Stimulated activated CD4-positive, alpha-beta T cell treated with anti-CD3 and anti-CD28 coated beads, Interleukin-4, amount 100 ng/mL, for 24 hours (primary cell): ENCODE measurements at regions not wholly inside any gene's neighbourhood (a gene's known extent, or its start where the extent isn't known, plus 50 kb on each side); places are given as distances from the start of the nearest gene placed in this dataset.

Experiments used
- DNase-seq: peaks from one replicate; pipeline ENCODE4 v3.0.0-alpha.2; 2020

DNA sequence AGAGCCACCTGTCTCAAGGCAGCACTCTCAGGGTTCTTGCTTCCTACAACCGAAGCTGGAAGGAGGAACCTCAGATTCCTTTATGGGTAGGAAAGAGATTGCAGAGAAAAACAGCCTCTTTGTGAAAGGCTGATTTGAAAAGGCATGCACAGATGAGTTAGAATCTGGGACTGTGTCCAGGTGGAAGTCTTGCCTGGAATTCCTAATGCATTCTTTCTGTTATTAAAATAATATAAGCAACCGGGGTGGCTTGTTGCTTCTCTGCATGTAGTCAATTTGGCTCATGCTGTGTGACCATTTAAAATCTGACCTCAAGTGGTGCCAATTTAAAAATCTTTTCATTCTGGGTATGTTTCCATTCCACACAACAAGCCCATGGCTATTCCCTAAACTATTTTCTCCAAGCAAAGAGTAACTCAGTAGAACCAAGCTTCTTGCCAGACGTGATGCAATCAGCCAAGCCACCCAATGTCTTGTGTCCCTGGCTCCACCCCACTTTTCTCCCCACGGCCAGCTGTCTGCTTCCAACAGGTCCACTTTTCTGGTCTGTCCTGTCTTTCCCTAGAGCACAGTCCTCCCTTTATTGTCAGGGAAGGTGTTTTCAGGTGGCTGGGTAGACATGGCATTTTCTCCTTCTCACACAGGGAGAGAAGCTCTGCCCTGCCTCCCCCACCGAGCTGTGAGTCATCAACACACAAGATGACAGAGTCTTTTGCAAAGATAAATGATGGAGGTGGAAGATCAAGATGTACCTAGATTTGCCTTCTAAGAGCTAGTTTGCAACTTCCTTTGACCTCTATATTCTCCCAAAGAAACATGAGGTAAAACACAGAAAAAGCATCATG lies 394.3 kb downstream of the FOXO1 start:
- peak; percentile 65 for DNase-seq

DNA sequence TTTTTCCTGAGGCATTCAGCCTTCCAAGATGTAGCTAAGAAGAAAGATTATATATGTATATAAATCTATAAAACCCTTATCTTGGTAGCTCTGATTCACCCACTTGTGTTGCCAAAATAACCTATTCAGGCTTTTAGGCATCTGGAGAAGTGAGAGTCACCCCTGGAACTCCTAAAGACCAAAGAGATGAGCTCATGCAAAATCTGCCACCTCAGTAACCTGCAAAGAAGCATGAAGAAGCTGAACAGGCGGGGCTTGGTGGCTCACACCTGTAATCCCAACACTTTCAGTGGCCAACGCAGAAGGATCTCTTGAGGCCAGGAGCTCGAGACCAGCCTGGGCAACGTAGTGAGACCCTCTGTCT lies 393.7 kb downstream of the FOXO1 start:
- DNase-seq = no peak

DNA sequence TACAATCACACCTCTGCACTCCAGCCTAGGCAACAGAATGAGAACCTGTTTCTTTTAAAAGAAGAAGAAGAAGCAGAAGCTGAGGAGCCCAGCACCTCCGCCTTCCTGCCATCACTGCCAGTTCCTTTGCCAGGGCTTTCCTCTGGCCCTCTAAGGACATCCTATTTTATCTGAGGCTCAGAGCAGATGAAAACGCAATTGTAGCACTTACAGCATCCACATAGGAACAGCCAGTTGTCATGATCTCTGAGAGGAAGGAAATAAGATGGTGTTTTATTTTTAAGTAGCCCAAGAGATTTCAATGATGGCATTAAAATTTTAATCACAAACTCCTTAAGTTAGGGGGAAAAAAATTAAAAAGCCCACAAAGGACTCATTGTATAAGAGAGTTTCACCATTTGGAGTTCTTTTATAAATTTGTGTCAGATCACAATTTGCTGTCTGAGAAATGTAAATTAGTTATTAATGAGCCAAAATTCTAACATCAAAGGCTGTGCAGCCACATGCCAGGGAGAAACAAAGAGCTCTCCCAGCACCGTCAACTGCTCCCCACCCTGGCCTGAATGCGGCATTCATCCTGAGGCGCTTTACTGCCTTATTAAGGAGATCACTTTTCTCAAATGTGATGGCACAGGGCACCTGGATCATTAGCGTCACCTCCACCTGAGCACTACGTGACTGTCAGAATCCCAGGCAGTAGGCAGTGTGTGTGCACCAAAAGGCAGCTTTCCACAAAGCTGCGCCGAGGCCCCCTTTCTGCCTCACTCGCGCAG lies 393.0 kb downstream of the FOXO1 start:
- DNase-seq = no peak

DNA sequence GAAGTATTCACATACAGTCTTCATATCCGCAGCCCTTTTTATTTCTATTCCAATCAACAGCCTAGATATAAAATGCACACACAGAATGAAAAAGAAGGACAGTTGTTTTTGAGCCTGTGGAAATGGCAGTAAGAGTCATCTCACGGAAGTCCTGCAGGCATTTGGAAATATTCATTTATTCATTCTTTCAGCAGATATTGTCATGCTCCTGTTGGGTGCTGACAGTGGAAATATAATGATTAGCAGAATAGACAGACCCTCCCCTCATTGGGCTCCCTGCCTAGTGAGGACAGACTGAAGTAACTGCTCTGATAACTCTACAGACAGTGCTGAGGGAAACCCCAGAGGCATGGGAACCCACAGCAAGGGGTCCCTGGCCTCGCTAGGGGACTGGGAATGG lies 392.3 kb downstream of the FOXO1 start:
- no peak for DNase-seq

DNA sequence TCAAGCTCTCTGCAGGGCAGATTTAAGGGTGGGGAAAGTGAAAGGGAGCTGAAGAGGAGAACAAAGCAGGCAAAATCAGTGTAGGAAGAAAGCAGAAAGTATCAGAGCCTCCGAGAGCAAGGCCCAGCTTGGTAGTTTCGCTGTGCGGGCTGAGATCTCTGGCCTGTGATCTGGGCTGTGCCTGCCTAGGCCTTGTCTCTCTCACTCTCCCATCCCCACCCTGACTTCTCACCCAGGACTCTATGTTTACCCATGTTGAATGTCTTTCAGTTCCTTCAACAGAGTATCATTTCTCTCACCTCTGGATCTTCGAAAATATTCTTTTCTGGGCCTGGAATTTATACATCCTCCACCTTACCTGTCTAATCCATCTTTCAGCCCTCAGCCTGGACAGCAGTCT lies 391.3 kb downstream of the FOXO1 start:
- DNase-seq = no peak

DNA sequence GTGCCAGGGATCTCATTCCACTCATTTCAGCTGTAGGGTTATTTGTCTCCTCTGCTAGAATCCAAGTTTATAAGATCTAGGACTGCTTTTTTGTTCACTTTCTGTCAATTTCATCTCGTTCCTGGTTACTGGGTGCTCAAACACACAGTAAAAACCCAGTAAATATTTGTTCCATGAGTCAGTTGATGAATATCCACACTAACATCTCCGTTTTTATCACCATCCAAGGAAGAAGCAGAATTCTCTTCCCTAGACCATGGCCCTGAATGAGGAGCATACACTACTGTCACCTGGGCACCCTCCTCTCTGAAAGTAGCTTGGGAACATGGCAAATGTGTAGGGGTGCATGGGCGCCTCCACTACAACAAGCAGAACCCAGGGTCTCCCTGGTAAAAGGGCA lies 390.8 kb downstream of the FOXO1 start:
- no peak for DNase-seq

DNA sequence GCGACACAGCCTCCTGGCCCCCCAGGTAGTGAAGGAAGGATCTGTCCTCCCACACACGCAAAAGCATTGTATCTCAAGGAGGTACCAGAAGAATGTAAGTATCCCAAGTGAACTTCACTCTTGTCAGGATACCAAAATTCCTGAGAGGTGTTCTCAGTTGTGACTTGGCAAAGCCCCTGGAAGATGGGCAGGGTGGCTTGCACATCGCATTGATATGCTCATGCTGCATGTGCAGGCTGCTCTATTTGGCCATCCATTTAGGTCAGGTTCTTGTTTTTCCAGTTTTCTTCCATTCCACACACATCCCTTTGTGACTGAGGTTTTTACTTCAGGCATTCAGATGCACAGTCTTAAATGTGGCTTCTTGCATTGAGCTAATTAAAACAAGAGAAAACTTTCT lies 382.8 kb downstream of the FOXO1 start:
- no peak for DNase-seq

DNA sequence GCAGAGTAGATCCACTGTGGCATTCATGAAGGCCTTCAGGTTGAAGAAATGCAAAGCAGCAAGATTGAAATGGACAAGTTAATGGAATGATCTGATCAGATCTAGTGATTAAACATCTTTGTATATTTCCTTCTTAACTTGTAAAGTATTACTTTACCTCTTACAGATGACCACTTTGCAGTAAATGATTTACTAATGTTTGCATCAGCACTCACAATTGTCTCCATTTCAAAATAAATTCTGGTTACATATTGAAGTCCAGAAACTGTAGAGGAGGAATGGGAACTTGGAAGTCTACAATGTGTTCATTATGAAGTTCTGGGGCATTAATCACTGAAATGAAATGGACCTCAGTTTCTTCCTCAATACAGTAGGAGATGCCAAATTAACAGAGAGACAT lies 380.8 kb downstream of the FOXO1 start:
- no peak for DNase-seq

DNA sequence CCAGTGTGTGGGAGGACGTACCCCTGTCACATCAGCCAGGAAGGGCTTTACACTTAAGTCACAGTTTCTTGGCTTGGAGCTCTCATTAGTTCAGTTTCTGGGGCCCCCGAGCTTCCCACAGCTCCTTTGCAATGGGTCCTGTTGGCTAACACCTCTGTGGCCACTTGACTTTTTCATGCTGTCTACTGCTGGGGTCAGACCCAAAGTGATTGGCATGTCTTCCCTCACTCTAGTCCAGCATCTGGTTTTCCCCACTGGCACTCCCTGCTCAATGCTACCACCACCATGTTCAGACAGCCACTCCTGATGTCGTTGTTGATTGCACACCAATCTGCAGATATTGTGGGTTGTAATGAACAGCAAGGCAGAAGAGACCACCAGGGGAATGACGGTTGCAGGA lies 379.0 kb downstream of the FOXO1 start:
- DNase-seq = no peak

DNA sequence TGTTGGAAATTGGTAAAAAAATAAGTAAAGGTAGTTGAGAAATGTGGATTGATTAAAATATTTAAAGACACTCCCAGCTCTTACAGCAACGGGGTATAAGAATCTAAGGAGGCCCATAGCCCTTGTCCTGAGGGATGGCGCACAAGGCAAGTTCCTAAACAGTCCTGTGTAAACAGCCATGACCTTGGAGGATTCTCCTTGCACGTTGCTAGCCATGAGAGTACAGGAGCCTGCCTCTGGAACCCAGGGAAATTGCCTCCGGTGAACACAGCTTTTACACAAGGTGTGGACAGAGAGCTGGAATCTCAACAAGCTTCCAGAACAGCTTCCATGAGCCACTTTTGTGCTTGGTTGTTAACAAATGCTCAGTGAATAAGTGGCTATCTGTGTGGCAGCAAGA lies 378.2 kb downstream of the FOXO1 start:
- no peak for DNase-seq

DNA sequence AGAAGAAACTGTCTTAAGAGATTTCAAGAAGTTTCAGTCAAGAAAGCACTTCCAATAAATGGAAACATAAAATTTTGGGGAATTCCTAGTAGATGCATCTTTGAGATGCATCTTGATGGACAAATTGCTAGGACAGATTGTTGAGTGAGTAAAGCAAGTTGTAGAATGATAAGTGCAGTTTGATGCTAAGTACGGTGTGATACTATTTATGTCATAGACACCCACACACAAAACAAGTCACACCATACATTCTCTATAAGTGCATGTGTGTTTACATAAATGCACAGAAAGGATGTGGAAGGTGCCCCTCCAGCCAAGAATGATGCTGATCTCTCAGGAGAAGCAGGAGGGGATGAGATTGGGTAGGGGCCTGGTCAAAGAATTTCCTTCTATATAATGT lies 375.7 kb downstream of the FOXO1 start:
- no peak for DNase-seq

DNA sequence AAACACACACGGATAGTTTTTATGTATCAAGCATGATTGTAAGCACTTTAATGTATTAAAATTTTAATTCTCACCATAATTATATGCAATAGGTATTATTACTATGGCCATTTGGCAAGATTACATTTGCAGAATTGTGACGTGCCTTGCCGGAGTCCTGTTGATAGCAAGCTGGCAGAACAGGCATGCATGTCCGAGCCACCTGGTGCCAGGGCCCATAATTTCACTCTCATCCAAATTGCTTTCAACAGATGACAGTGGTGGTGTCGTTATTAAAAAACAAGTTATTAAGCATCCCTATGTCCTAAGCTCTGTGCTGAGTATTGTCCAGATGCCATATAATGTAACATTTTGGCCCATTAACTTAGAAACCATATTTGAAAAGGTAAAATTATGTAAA lies 374.3 kb downstream of the FOXO1 start:
- no peak for DNase-seq

DNA sequence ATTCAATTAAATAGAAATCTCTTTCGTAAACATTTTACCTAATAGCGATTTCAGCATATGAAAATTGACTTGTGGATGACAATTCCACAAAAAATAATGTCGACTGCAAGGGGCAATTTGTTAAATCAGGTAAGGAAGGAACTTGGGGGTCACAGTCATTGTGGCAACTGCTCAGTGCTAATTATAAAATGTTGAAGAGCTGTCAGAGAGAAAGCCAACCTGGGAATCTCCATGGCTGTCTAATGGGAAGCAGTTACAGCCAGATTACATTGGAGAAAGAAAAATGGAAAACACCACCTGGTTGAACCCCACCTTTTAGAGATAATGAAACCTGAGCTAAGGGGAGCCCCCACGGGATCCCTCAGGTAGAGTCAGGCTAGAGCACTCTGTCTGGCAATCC lies 373.9 kb downstream of the FOXO1 start:
- no peak for DNase-seq

DNA sequence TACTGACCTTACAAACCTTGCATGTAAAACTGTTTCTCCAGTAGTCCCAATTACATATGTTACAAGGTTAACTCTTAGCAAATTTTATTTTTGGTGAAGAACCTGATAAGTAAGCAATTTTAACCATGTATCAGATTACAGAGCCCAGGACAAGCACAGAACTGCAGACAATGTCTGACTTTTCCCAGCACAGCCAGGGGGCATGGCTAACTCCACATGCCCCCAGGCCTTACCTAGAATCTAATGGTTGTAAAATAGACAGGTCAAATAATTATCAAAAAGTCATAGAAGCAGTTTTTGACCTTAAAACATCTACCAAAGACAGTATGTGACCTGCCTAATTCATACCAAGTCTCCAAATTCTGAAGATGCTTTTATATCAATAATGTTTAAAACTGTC lies 364.1 kb downstream of the FOXO1 start:
- no peak for DNase-seq

DNA sequence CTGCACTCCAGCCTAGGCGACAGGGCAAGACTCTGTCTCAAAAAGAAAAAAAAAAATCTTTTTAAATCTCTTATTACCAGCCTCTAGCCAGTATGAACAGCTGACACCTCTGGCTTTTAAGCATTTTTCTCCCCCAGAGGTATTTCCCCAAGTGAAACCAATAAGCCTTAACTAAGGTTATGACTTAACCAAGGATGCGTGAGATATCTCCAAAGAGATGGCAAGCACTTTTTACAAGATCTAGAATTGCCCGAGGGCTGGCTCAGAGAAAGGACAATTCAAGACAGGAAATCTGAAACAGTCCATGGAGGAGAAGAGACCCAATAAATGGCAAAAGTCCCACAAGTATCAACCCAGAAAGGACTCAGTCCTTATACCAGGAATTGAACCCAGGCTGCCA lies 362.1 kb downstream of the FOXO1 start:
- DNase-seq = no peak

DNA sequence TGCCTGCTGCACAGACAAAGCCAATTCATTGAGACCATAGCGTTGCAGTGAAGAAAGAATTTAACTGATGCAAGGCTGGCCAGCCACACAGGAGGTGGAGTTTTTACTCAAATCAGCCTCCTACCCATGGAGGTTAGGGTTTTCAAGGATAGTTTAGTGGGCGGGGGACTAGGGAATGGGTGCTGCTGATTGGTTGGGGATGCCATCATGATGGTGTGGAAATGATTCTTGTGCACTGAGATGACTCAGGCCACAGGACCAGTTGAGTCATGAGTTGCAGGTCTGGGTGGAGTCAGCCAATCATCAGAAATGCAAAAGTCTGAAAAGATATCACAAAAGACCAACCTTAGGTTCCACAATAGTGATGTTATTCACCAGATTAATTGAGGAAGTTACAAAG lies 359.6 kb downstream of the FOXO1 start:
- DNase-seq = peak; percentile 59

DNA sequence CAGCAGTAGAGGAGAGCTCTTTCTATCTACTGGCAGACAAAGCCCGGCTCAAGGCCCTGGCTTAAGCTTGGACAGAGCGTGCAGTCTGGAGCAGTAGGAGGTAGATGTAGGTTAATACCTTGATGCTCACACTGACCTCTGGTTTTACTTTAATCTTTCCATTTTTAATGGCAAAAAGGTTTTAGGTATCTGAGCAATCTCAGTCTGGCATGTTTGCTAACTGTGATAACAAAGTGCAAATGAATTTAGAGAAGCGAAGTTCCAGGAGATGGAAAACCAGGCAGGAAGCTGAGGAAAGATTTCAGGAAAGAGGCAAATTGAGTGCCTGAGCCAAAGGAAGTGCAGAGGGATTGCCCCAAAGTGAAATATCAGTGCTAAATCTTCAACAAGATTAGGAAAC lies 356.6 kb downstream of the FOXO1 start:
- DNase-seq = no peak

DNA sequence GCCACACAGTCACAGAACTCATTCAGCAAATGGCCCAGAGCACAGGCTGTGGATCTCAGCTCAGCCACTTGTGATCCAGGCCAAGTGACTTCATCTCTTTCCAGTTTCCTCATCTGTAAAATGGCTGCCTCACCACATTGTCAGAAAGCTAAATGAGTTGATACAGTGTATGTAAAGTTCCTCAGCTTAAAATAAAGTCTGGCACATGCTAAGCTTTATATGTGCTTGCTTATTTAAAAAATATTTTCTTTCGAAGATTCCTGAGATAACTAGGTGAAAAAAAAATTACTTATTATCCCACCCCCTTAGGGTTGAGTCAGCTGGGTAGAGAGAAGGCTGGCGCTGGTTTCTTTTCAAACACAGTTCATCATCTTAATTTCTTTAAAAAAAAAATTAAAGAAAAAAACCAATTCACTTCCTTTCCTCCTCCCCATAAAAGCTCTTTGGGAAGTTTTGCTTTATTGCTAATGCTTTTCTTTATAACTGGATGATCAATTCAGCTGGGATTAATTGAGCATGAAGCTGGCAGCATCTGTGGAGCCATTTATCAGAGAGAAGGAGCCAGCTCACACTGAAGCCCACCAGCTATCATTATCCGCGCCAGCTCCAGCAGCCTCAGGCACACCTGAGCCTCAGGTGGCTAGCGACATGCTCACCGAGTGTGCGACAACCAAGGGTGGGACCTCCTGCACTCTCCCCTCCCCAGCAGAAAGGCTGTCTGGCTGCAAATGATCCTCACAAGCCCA lies 354.9 kb downstream of the FOXO1 start:
- DNase-seq = no peak

DNA sequence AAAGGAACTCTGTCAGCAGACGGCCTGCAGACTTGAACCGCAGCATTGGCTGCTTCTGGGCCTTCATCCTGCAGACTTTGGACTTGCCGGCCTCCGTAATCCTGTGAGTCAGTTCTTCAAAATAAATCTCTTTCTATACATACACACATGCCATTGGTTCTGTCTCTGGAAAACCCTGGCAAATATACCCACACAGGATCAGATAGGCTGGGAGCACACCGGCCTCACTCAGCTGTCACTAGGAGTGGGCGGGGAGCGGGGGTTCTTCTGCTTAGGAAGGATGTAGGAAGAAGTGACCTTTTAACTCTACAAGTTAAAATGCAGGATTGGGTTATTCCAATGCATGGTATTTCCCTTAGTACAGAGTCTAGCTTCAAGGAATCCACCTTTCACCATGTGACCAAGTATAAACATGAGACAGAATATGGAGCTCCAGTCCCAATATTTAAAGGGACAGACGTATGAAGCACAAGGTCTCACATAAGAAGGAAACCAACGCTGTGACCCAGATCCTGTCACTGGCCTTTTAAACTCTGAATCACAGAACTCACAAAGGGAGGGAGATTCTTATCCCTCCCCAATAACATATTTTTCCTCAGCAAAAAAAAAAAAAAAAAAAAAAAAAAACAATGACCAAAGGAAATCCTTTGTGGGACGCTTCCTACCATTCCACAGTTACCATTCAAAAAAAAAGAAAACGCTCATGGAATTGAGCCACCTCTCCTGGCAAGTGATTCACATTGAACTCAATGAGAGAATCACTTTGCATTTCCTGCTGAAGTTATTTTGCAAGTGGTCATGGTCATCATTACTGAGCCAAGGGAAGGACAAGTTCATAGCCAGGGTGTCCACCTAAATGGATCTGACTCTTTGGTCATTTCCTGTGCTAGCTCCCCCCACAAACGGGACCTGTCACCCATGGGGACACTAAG lies 352.9 kb downstream of the FOXO1 start:
- DNase-seq = no peak

DNA sequence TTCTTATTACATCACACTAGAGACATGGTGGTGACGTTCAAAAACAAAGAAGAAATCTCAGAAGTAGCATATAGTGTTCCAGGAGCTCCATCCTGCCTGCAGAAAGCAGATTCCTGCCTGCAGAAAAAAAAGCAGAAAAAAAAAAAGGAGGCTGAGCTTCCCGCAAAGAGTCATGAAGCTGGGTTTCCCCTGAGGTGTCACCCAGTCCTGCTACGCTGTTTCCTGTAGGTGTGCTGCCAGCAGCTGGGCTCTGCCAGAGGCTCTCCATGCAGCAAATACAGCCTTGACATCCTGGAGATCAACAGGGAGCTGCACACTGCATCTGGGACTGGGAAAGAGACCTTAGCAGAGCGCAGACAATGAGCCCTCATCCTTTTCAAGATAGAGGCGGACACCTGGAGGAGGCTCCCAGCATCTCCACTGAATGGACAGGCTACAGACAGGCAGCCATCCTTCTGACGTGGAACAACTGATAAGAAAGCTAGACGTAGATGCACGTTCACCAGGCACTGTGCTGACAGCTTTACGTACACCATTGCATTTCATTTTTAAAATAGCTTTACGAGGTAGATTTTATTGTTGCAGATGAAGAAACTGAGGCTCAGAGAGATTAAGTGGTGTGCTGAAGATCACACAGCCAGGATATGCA lies 350.9 kb downstream of the FOXO1 start:
- DNase-seq = peak; percentile 62

DNA sequence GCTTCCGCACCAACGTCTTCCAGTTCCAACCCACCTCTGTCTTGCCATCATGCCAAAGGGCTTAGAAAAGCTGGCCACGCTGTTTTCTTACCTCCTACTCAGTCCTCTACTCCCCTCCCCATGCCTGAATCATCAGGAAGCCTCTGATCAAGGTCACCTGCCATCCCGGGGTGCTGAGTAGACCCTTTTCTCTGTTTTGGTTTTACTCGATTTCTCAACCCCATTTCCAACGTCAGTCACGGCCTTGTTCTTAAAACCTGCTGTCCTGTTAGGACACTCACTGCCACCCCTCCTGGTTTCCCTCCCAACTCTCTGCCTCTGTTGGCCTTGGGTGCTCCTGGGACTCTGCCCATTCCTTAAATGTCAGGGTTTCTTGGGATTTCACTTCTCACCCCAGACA lies 350.1 kb downstream of the FOXO1 start:
- DNase-seq = peak; percentile 32

DNA sequence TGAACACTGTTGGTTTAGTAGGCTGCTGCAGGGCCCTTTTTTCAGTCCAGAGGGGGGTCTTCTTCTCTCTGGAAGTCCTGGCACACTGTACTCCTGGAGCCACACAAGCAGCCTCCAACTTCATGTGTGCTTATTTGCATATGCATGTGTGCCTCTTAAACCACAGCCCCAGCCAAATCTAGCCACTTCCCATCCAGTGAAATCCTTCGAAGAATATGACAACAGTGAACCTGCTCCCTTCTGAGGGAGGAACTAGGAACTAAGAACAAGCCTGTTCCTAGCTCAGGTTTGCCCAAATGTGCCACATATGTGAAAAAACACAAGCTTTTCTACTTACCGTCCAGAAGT lies 348.5 kb downstream of the FOXO1 start:
- DNase-seq = no peak
